B cell (primary cell): ENCODE measurements at regions not wholly inside any gene's neighbourhood (a gene's known extent, or its start where the extent isn't known, plus 50 kb on each side); places are given as distances from the start of the nearest gene placed in this dataset.

ENCODE experiments used
- EZH2 ChIP-seq: IDR thresholded peaks from 2 replicates; pipeline ENCODE4 v1.6.1; 2012; ENCODE audit warnings: borderline replicate concordance, low read depth, mild to moderate bottlenecking, moderate library complexity, low read length; ENCODE audit not compliant: insufficient read depth, poor library complexity, severe bottlenecking
- TF ChIP-seq, protein P1 (sequence below): fragments of 200-600 bp; IDR thresholded peaks from one replicate; pipeline ENCODE4 v1.8.0; 2022; ENCODE audit warnings: antibody characterized with exemption, mild to moderate bottlenecking

DNA sequence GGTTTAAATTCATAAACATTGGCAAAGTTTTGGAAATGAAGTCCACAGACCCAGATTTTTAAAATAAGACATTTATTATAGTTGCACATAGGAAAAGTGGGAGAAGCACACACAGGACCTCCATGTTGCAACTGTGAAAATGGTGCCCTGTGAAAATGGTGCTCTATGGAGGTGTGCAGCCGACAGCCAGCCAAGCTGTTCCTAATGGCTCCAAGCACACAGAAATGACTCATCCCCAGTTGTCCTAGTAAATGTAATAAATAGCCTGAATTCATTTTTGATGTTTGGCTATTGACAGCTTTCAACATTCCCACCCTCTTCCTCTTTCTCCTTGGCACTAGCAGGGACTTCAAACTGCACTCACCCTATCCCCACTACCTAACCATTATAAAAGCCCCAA lies 590.9 kb downstream of the CAAP1 start:
- TF ChIP-seq, protein P1, sequence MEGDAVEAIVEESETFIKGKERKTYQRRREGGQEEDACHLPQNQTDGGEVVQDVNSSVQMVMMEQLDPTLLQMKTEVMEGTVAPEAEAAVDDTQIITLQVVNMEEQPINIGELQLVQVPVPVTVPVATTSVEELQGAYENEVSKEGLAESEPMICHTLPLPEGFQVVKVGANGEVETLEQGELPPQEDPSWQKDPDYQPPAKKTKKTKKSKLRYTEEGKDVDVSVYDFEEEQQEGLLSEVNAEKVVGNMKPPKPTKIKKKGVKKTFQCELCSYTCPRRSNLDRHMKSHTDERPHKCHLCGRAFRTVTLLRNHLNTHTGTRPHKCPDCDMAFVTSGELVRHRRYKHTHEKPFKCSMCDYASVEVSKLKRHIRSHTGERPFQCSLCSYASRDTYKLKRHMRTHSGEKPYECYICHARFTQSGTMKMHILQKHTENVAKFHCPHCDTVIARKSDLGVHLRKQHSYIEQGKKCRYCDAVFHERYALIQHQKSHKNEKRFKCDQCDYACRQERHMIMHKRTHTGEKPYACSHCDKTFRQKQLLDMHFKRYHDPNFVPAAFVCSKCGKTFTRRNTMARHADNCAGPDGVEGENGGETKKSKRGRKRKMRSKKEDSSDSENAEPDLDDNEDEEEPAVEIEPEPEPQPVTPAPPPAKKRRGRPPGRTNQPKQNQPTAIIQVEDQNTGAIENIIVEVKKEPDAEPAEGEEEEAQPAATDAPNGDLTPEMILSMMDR, result no peak
- TF ChIP-seq EZH2, result no peak
